SK-N-SH (cell line): ENCODE measurements at regions not wholly inside any gene's neighbourhood (a gene's known extent, or its start where the extent isn't known, plus 50 kb on each side); places are given as distances from the start of the nearest gene placed in this dataset.

Experiments used
- CTCF ChIA-PET: fragments of 300-600, 350-600 bp; formaldehyde crosslinking; extraction: SDS; loops from one replicate; lab custom pipeline; 2021; lab: Yijun Ruan, JAX
- POLR2A ChIA-PET: fragments of 350-600 bp; sonication (Branson Sonifier 250); formaldehyde crosslinking; extraction: SDS; loops from one replicate; lab custom pipeline; 2020; ENCODE audit warnings: antibody characterized with exemption, inconsistent platforms; lab: Yijun Ruan, JAX
- DNase-seq: peaks from one replicate; pipeline ENCODE4 v3.0.0; 2012
- H2AFZ ChIP-seq: fragments of 200-600 bp; sonication (generic); 2 replicates; pipeline ENCODE4 v1.8.1; 2016; ENCODE audit warnings: antibody characterized with exemption, mild to moderate bottlenecking, low read depth
- H3F3A ChIP-seq: fragments of 200-600 bp; sonication (generic); replicated peaks from 2 replicates; pipeline ENCODE3; 2016; ENCODE audit warnings: antibody characterized with exemption, mild to moderate bottlenecking; ENCODE audit not compliant: insufficient read depth
- H3K27ac ChIP-seq, 2 experiments: fragments of 200-500 bp in 1 of 2; fragments of 200-600 bp in 1 of 2; sonication (Bioruptor generic) in 1 of 2; sonication (generic), shearing (Covaris generic) in 1 of 2; 2 replicates each; pipeline versions ENCODE4 v1.5.1 to v1.6.1; 2014 to 2016; ENCODE audit warnings: low read depth in 2 of 2, inconsistent platforms in 1 of 2, low read length in 1 of 2, mild to moderate bottlenecking in 1 of 2, mixed read lengths in 1 of 2
- H3K27me3 ChIP-seq: fragments of 200-600 bp; sonication (generic), shearing (Covaris generic); 2 replicates; pipeline ENCODE4 v1.6.1; 2016; ENCODE audit warnings: mixed run types; ENCODE audit not compliant: insufficient read depth
- H3K36me3 ChIP-seq, 2 experiments: fragments of 200-500 bp in 1 of 2; fragments of 200-600 bp in 1 of 2; sonication (Bioruptor generic) in 1 of 2; sonication (generic) in 1 of 2; replicated peaks in 1 of 2; 2 replicates each; pipeline versions ENCODE3 to v1.5.1; 2014 to 2016; ENCODE audit warnings: low read length in 1 of 2, mild to moderate bottlenecking in 1 of 2; ENCODE audit not compliant: insufficient read depth in 2 of 2, control insufficient read depth in 1 of 2
- H3K4me1 ChIP-seq, 2 experiments: fragments of 200-500 bp in 1 of 2; fragments of 200-600 bp in 1 of 2; sonication (Bioruptor generic) in 1 of 2; sonication (generic), shearing (Covaris generic) in 1 of 2; 2 replicates each; pipeline versions ENCODE4 v1.5.1 to v1.6.1; 2014 to 2016; ENCODE audit warnings: low read depth in 1 of 2, low read length in 1 of 2, mixed run types in 1 of 2; ENCODE audit not compliant: insufficient read depth in 2 of 2, control insufficient read depth in 1 of 2
- H3K4me2 ChIP-seq: fragments of 200-600 bp; sonication (generic), shearing (Covaris generic); 2 replicates; pipeline ENCODE4 v1.6.1; 2017; ENCODE audit warnings: mixed run types
- H3K4me3 ChIP-seq, 2 experiments: fragments of 200-500 bp in 1 of 2; fragments of 200-600 bp in 1 of 2; sonication (Bioruptor generic) in 1 of 2; sonication (generic), shearing (Covaris generic) in 1 of 2; 2 replicates each; pipeline versions ENCODE4 v1.5.1 to v1.8.1; 2014 to 2016; ENCODE audit warnings: low read depth in 2 of 2, inconsistent platforms in 1 of 2, low read length in 1 of 2, mild to moderate bottlenecking in 1 of 2, mixed read lengths in 1 of 2, moderate library complexity in 1 of 2
- H3K79me2 ChIP-seq: fragments of 200-600 bp; sonication (generic); 2 replicates; pipeline ENCODE4 v1.8.1; 2017; ENCODE audit warnings: mild to moderate bottlenecking; ENCODE audit not compliant: insufficient read depth
- H3K9ac ChIP-seq: fragments of 200-600 bp; sonication (generic); 2 replicates; pipeline ENCODE4 v1.6.1; 2017; ENCODE audit warnings: mixed run types
- H3K9me2 ChIP-seq: fragments of 200-600 bp; sonication (generic); 2 replicates; pipeline ENCODE4 v1.6.1; 2017; ENCODE audit warnings: mixed run types
- H3K9me3 ChIP-seq: fragments of 200-600 bp; sonication (generic); 2 replicates; pipeline ENCODE4 v1.6.1; 2017; ENCODE audit warnings: mixed run types, mild to moderate bottlenecking, moderate library complexity
- H4K20me1 ChIP-seq: fragments of 200-600 bp; sonication (generic); 2 replicates; pipeline ENCODE4 v1.6.1; 2017; ENCODE audit warnings: mild to moderate bottlenecking, mixed run types; ENCODE audit not compliant: insufficient read depth
- CHD2 ChIP-seq: fragments of 150-350 bp; IDR thresholded peaks from 2 replicates; pipeline ENCODE4 v1.6.1; 2018; ENCODE audit warnings: low read length; ENCODE audit not compliant: partially characterized antibody
- ELF1 ChIP-seq: IDR thresholded peaks from 2 replicates; pipeline ENCODE4 v1.4.0; 2012
- EZH2phosphoT487 ChIP-seq: fragments of 200-600 bp; sonication (generic); IDR thresholded peaks from 2 replicates; pipeline ENCODE4 v1.6.1; 2017; ENCODE audit warnings: low read depth, mixed run types, mild to moderate bottlenecking, antibody characterized with exemption, moderate library complexity, borderline replicate concordance
- FOSL2 ChIP-seq: IDR thresholded peaks from 2 replicates; pipeline ENCODE4 v1.4.0; 2012; ENCODE audit warnings: low read depth, mild to moderate bottlenecking, moderate library complexity, borderline replicate concordance
- FOXJ3 ChIP-seq: sonication (generic); formaldehyde crosslinking; IDR thresholded peaks from 2 replicates; pipeline ENCODE4 v1.5.1; 2020; ENCODE audit warnings: mild to moderate bottlenecking, missing genetic modification reagents
- FOXM1 ChIP-seq: IDR thresholded peaks from 2 replicates; pipeline ENCODE4 v1.4.0; 2012; ENCODE audit warnings: low read depth, mild to moderate bottlenecking
- GABPA ChIP-seq: IDR thresholded peaks from 2 replicates; pipeline ENCODE4 v1.4.0; 2012; ENCODE audit warnings: low read depth, mild to moderate bottlenecking
- GATA2 ChIP-seq: sonication (generic); formaldehyde crosslinking; IDR thresholded peaks from 2 replicates; pipeline ENCODE4 v1.5.0; 2020; ENCODE audit warnings: mild to moderate bottlenecking, missing genetic modification reagents
- JUND ChIP-seq: IDR thresholded peaks from 2 replicates; pipeline ENCODE4 v1.4.0; 2012
- MEF2A ChIP-seq: IDR thresholded peaks from 2 replicates; pipeline ENCODE4 v1.4.0; 2012; ENCODE audit warnings: low read depth, borderline replicate concordance
- MXI1 ChIP-seq: IDR thresholded peaks from 2 replicates; pipeline ENCODE4 v1.6.1; 2012; ENCODE audit warnings: mild to moderate bottlenecking, low read depth, low read length, improper control_type of control experiment
- NFIC ChIP-seq: IDR thresholded peaks from 2 replicates; pipeline ENCODE4 v1.4.0; 2012; ENCODE audit warnings: borderline replicate concordance
- POLR2AphosphoS5 ChIP-seq: IDR thresholded peaks from 2 replicates; pipeline ENCODE4 v1.6.1; 2012; ENCODE audit warnings: low read depth, low read length
- RAD21 ChIP-seq: IDR thresholded peaks from 2 replicates; pipeline ENCODE4 v1.6.1; 2012; ENCODE audit warnings: mild to moderate bottlenecking, low read length
- RFX5 ChIP-seq: IDR thresholded peaks from 2 replicates; pipeline ENCODE4 v1.6.1; 2012; ENCODE audit warnings: mild to moderate bottlenecking, improper control_type of control experiment, low read length
- TAF1 ChIP-seq: IDR thresholded peaks from 2 replicates; pipeline ENCODE4 v1.6.1; 2012; ENCODE audit warnings: low read depth, mild to moderate bottlenecking, low read length, moderate library complexity, borderline replicate concordance
- TCF12 ChIP-seq: IDR thresholded peaks from 2 replicates; pipeline ENCODE4 v1.4.0; 2012
- TEAD4 ChIP-seq: IDR thresholded peaks from 2 replicates; pipeline ENCODE4 v1.4.0; 2012; ENCODE audit warnings: mild to moderate bottlenecking, borderline replicate concordance; ENCODE audit not compliant: insufficient read depth
- WGBS: methylation state at CpG from one replicate; pipeline ENCODE4 v1.1.6; 2017; ENCODE audit warnings: low lambda C conversion rate; 5-methylcytosine and 5-hydroxymethylcytosine counted together
- TF ChIP-seq, protein P1 (sequence below): IDR thresholded peaks from 2 replicates; pipeline ENCODE4 v1.6.1; 2012; ENCODE audit warnings: mild to moderate bottlenecking, low read depth, low read length, moderate library complexity
- TF ChIP-seq, protein P2 (sequence below): fragments of 150-350 bp; IDR thresholded peaks from 2 replicates; pipeline ENCODE4 v1.6.1; 2017; ENCODE audit warnings: antibody characterized with exemption, low read length, low read depth, borderline replicate concordance

DNA sequence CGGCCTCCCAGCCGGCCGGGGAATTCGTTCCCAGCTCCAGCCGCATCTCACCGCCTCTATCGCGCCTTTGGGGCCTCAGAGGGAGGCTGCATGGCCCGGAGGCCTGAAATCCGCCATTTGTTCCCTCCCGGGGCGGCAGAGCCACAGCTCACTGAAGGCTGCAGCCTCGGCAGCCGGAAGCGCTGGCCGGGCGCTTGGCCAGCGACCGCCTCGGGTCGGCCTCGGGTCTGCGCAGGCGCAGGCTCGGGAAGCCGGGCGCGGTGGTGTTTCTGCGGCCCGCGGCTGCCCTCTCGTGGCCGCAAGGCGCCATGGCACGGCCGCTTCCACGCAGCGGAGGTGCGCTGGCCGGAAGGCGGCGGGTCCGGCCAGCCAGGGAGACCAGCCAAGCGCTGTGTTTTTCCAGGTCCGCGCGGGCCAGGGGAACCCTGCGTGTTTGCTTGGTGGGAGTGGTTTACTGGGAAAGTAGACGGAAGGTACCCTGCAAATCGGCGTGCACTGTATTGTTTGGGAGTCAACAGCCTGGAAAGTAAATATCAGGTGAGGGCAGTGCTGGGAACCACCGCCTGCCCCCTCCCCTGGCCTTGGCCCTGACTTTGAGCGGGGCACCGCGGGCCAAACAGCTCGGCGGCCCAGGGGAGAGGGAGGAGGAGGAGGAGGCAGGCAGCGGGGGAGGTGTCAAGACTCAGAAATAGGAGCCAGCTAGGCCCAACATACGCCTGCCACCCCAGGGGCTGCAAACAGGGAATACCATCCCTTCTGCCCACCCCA, 52.7 kb upstream of the CD34 start (continued):
- TF ChIP-seq FOSL2 (no peak), CHD2 (peak; percentile 39), RAD21 (peak; percentile 98), GABPA (peak; percentile 55), JUND (no peak), RFX5 (no peak), TEAD4 (no peak)
- TF ChIP-seq, protein P1, sequence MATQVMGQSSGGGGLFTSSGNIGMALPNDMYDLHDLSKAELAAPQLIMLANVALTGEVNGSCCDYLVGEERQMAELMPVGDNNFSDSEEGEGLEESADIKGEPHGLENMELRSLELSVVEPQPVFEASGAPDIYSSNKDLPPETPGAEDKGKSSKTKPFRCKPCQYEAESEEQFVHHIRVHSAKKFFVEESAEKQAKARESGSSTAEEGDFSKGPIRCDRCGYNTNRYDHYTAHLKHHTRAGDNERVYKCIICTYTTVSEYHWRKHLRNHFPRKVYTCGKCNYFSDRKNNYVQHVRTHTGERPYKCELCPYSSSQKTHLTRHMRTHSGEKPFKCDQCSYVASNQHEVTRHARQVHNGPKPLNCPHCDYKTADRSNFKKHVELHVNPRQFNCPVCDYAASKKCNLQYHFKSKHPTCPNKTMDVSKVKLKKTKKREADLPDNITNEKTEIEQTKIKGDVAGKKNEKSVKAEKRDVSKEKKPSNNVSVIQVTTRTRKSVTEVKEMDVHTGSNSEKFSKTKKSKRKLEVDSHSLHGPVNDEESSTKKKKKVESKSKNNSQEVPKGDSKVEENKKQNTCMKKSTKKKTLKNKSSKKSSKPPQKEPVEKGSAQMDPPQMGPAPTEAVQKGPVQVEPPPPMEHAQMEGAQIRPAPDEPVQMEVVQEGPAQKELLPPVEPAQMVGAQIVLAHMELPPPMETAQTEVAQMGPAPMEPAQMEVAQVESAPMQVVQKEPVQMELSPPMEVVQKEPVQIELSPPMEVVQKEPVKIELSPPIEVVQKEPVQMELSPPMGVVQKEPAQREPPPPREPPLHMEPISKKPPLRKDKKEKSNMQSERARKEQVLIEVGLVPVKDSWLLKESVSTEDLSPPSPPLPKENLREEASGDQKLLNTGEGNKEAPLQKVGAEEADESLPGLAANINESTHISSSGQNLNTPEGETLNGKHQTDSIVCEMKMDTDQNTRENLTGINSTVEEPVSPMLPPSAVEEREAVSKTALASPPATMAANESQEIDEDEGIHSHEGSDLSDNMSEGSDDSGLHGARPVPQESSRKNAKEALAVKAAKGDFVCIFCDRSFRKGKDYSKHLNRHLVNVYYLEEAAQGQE = no peak

DNA sequence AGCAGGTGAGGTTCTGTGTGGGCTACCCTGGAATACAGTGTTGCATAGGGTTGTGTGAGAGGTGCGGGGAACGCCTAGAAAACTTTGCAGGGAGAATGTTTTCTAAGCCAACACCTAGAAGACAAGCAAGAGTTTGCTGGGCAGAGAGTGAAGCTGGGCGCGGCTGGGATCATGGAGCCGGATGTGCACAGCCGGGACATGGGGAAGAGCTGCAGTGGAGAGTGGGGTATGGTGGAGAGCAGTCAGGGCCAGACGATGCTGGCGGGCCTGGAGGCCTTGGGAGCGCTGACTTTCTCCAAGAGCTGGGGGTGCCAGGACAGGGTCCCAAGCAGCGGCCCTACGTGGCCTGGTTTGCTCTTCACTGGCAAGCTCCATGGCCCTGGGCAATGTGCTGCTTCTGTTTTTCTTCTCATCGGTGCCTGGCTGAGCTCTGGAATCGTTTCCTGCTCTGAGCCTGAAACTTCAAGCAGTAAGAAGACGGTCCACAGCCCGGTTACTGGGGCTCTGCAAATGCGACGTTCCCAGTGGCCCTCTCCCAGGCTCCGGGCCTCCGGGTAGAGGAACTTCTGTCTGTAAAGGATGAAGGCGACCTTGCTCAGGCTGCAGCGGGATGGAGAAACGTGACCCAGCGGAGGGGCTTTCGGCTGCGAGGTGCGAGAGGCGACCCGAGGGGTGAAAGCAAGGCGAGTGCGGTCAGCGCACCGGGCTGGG, 51.9 kb upstream of the CD34 start:
- Histone ChIP-seq H2AFZ (peak overlapping the region; percentile 98), H3K9ac (peak overlapping the region; percentile 64; the same call in 1 of the 2 replicates), H3K4me3 (peak overlapping the region; percentile 54 to 55; a peak in 3 of 4 replicates), H3K4me2 (peak overlapping the region; percentile 80), H3K27ac (peak overlapping the region; percentile 37 to 93; a peak in 3 of 4 replicates), H3K4me1 (peaks cover 0 to 15% of the 10 kb centered on the region in 2 experiments; a peak in 3 of 4 replicates), H3K9me2 (no peaks in the 10 kb centered on the region), H3K9me3 (no peaks in the 10 kb centered on the region), H3K27me3 (no peaks in the 10 kb centered on the region), H3K36me3 (no peaks in the 10 kb centered on the region), H3F3A (no peaks in the 10 kb centered on the region), H3K79me2 (no peaks in the 10 kb centered on the region), H4K20me1 (no peaks in the 10 kb centered on the region)
- ChIA-PET CTCF (interaction anchor here (0.6 to 5.7 kb wide), 52 partner anchors 8 to 518 kb away, joined by 3 to 164 read pairs (median 4); partner anchors contain the start of genes CD34 and PLXNA2), POLR2A (interaction anchor here (0.5 to 2.1 kb wide), 8 partner anchors 43 to 166 kb away, joined by 3 to 20 read pairs (median 4); no protein-coding TSS in a partner anchor)
- peak; percentile 80 for DNase-seq
- TF ChIP-seq, protein P2, sequence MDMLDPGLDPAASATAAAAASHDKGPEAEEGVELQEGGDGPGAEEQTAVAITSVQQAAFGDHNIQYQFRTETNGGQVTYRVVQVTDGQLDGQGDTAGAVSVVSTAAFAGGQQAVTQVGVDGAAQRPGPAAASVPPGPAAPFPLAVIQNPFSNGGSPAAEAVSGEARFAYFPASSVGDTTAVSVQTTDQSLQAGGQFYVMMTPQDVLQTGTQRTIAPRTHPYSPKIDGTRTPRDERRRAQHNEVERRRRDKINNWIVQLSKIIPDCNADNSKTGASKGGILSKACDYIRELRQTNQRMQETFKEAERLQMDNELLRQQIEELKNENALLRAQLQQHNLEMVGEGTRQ = no peak
- no peak for TF ChIP-seq POLR2AphosphoS5
- no peak for TF ChIP-seq NFIC
- TF ChIP-seq TCF12 = no peak
- TF ChIP-seq MEF2A = no peak
- TF ChIP-seq TAF1 = no peak
- no peak for TF ChIP-seq RAD21
- TF ChIP-seq MXI1 = no peak
- TF ChIP-seq FOXM1 = no peak
- no peak for TF ChIP-seq CHD2
- TF ChIP-seq TEAD4 = no peak
- no peak for TF ChIP-seq FOXJ3 (CRISPR knock-in tag)
- TF ChIP-seq EZH2phosphoT487 = no peak
- TF ChIP-seq GATA2 (CRISPR knock-in tag) = no peak
- TF ChIP-seq ELF1 = no peak
- WGBS = 57% methylated on average over 27 of the region's 32 CpGs
